Activated naive CD8-positive, alpha-beta T cell treated with anti-CD3 and anti-CD28 coated beads for 36 hours (primary cell): ENCODE measurements at regions not wholly inside any gene's neighbourhood (a gene's known extent, or its start where the extent isn't known, plus 50 kb on each side); places are given as distances from the start of the nearest gene placed in this dataset.

ENCODE experiments used
- DNase-seq: peaks from one replicate; pipeline ENCODE4 v3.0.0; 2021
- H3K27ac Mint-ChIP-seq: one replicate; pipeline ENCODE4 v1.8.0; 2022; ENCODE audit warnings: mild to moderate bottlenecking, moderate library complexity, mixed read lengths
- H3K27me3 Mint-ChIP-seq: one replicate; pipeline ENCODE4 v1.8.0; 2022; ENCODE audit warnings: mild to moderate bottlenecking, mixed read lengths
- H3K36me3 Mint-ChIP-seq: one replicate; pipeline ENCODE4 v1.8.0; 2021; ENCODE audit warnings: mild to moderate bottlenecking, mixed read lengths
- H3K4me1 Mint-ChIP-seq: one replicate; pipeline ENCODE4 v1.8.0; 2021; ENCODE audit warnings: mixed read lengths
- H3K4me3 Mint-ChIP-seq: one replicate; pipeline ENCODE4 v1.8.0; 2022; ENCODE audit warnings: mild to moderate bottlenecking, moderate library complexity, mixed read lengths
- H3K9me3 Mint-ChIP-seq: one replicate; pipeline ENCODE4 v1.8.0; 2022; ENCODE audit warnings: mixed read lengths

GRCh38 chr2:81692566-81692965 is 1388.0 kb upstream of the LRRTM1 start:
- Mint-ChIP-seq H3K4me1 (no peaks in the 10 kb centered on the region), H3K4me3 (no peak overlapping the region), H3K9me3 (peaks cover 5% of the 10 kb centered on the region), H3K27me3 (no peaks in the 10 kb centered on the region), H3K36me3 (no peaks in the 10 kb centered on the region), H3K27ac (no peak overlapping the region)
- DNase-seq, result no peak

GRCh38 chr2:81675641-81676040 is 1371.1 kb upstream of the LRRTM1 start:
- no peak overlapping the region for H3K27ac Mint-ChIP-seq
- no peaks in the 10 kb centered on the region for H3K9me3 Mint-ChIP-seq
- no peaks in the 10 kb centered on the region for H3K36me3 Mint-ChIP-seq
- H3K4me1 Mint-ChIP-seq, result no peaks in the 10 kb centered on the region
- DNase-seq, result no peak
- H3K4me3 Mint-ChIP-seq, result no peak overlapping the region
- H3K27me3 Mint-ChIP-seq, result no peaks in the 10 kb centered on the region

GRCh38 chr2:81672923-81673322 is 1368.4 kb upstream of the LRRTM1 start:
- no peaks in the 10 kb centered on the region for H3K27me3 Mint-ChIP-seq
- H3K27ac Mint-ChIP-seq, result no peak overlapping the region
- H3K4me1 Mint-ChIP-seq, result no peaks in the 10 kb centered on the region
- no peak overlapping the region for H3K4me3 Mint-ChIP-seq
- no peaks in the 10 kb centered on the region for H3K36me3 Mint-ChIP-seq
- H3K9me3 Mint-ChIP-seq, result no peaks in the 10 kb centered on the region
- DNase-seq, result no peak

- H3K36me3 Mint-ChIP-seq, result no peaks in the 10 kb centered on the region
- H3K27ac Mint-ChIP-seq, result no peak overlapping the region
- no peaks in the 10 kb centered on the region for H3K27me3 Mint-ChIP-seq
- no peaks in the 10 kb centered on the region for H3K4me1 Mint-ChIP-seq
- H3K4me3 Mint-ChIP-seq, result no peak overlapping the region
- H3K9me3 Mint-ChIP-seq, result no peaks in the 10 kb centered on the region
- no peak for DNase-seq
Observed at GRCh38 chr2:81672516-81672915, 1368.0 kb upstream of the LRRTM1 start.

- Mint-ChIP-seq H3K4me3 (no peak overlapping the region), H3K27ac (no peak overlapping the region), H3K36me3 (no peaks in the 10 kb centered on the region), H3K9me3 (no peaks in the 10 kb centered on the region), H3K4me1 (no peaks in the 10 kb centered on the region), H3K27me3 (no peaks in the 10 kb centered on the region)
- no peak for DNase-seq
Observed at GRCh38 chr2:81670885-81671284, 1366.3 kb upstream of the LRRTM1 start.

GRCh38 chr2:81661081-81661480 is 1356.5 kb upstream of the LRRTM1 start:
- Mint-ChIP-seq H3K27ac (no peak overlapping the region), H3K27me3 (no peaks in the 10 kb centered on the region), H3K4me1 (no peaks in the 10 kb centered on the region), H3K4me3 (no peak overlapping the region), H3K36me3 (no peaks in the 10 kb centered on the region), H3K9me3 (peaks cover 17% of the 10 kb centered on the region)
- DNase-seq, result no peak

- no peak for DNase-seq
- no peaks in the 10 kb centered on the region for H3K4me1 Mint-ChIP-seq
Observed at GRCh38 chr2:81658227-81658626, 1353.7 kb upstream of the LRRTM1 start.

GRCh38 chr2:81650048-81650971 is 1345.8 kb upstream of the LRRTM1 start:
- Mint-ChIP-seq H3K4me3 (no peak overlapping the region), H3K4me1 (no peaks in the 10 kb centered on the region), H3K9me3 (peaks cover 15% of the 10 kb centered on the region), H3K36me3 (no peaks in the 10 kb centered on the region), H3K27ac (no peak overlapping the region), H3K27me3 (no peaks in the 10 kb centered on the region)
- DNase-seq, result no peak

More at GRCh38 chr2:81658227-81658626, 1353.7 kb upstream of the LRRTM1 start:
- Mint-ChIP-seq H3K27me3 (no peaks in the 10 kb centered on the region), H3K36me3 (no peaks in the 10 kb centered on the region), H3K27ac (no peak overlapping the region), H3K4me3 (no peak overlapping the region), H3K9me3 (peaks cover 24% of the 10 kb centered on the region)

GRCh38 chr2:81648806-81649205 is 1344.3 kb upstream of the LRRTM1 start:
- no peak overlapping the region for H3K27ac Mint-ChIP-seq
- peaks cover 10% of the 10 kb centered on the region for H3K9me3 Mint-ChIP-seq
- no peaks in the 10 kb centered on the region for H3K36me3 Mint-ChIP-seq
- no peaks in the 10 kb centered on the region for H3K4me1 Mint-ChIP-seq
- no peaks in the 10 kb centered on the region for H3K27me3 Mint-ChIP-seq
- H3K4me3 Mint-ChIP-seq, result no peak overlapping the region
- DNase-seq, result no peak

- Mint-ChIP-seq H3K27ac (no peak overlapping the region), H3K4me1 (no peaks in the 10 kb centered on the region), H3K36me3 (no peaks in the 10 kb centered on the region), H3K9me3 (peaks cover 12% of the 10 kb centered on the region), H3K4me3 (no peak overlapping the region), H3K27me3 (no peaks in the 10 kb centered on the region)
- DNase-seq, result no peak
Observed at GRCh38 chr2:81648370-81648769, 1343.8 kb upstream of the LRRTM1 start.

- DNase-seq, result no peak
- peaks cover 13% of the 10 kb centered on the region for H3K9me3 Mint-ChIP-seq
- no peak overlapping the region for H3K4me3 Mint-ChIP-seq
- no peaks in the 10 kb centered on the region for H3K27me3 Mint-ChIP-seq
- no peaks in the 10 kb centered on the region for H3K4me1 Mint-ChIP-seq
- no peak overlapping the region for H3K27ac Mint-ChIP-seq
- no peaks in the 10 kb centered on the region for H3K36me3 Mint-ChIP-seq
Observed at GRCh38 chr2:81647715-81648230, 1343.2 kb upstream of the LRRTM1 start.

GRCh38 chr2:81645745-81646301 is 1341.3 kb upstream of the LRRTM1 start:
- H3K27me3 Mint-ChIP-seq, result no peaks in the 10 kb centered on the region
- H3K4me1 Mint-ChIP-seq, result no peaks in the 10 kb centered on the region
- H3K36me3 Mint-ChIP-seq, result no peaks in the 10 kb centered on the region
- no peak for DNase-seq
- peaks cover 10% of the 10 kb centered on the region for H3K9me3 Mint-ChIP-seq
- H3K4me3 Mint-ChIP-seq, result no peak overlapping the region
- H3K27ac Mint-ChIP-seq, result no peak overlapping the region

- Mint-ChIP-seq H3K4me1 (no peaks in the 10 kb centered on the region), H3K27me3 (no peaks in the 10 kb centered on the region), H3K4me3 (no peak overlapping the region), H3K9me3 (peaks cover 18% of the 10 kb centered on the region), H3K27ac (no peak overlapping the region), H3K36me3 (no peaks in the 10 kb centered on the region)
- DNase-seq, result no peak
Observed at GRCh38 chr2:81644189-81644588, 1339.6 kb upstream of the LRRTM1 start.

- H3K4me3 Mint-ChIP-seq, result no peak overlapping the region
- peaks cover 9% of the 10 kb centered on the region for H3K9me3 Mint-ChIP-seq
- H3K4me1 Mint-ChIP-seq, result no peaks in the 10 kb centered on the region
Observed at GRCh38 chr2:81624825-81625224, 1320.3 kb upstream of the LRRTM1 start.

GRCh38 chr2:81600088-81600487 is 1295.5 kb upstream of the LRRTM1 start:
- H3K27ac Mint-ChIP-seq, result no peak overlapping the region
- no peaks in the 10 kb centered on the region for H3K4me1 Mint-ChIP-seq
- no peak for DNase-seq
- H3K27me3 Mint-ChIP-seq, result no peaks in the 10 kb centered on the region
- H3K36me3 Mint-ChIP-seq, result no peaks in the 10 kb centered on the region
- H3K4me3 Mint-ChIP-seq, result no peak overlapping the region
- no peaks in the 10 kb centered on the region for H3K9me3 Mint-ChIP-seq

More at GRCh38 chr2:81624825-81625224, 1320.3 kb upstream of the LRRTM1 start:
- H3K36me3 Mint-ChIP-seq, result no peaks in the 10 kb centered on the region
- no peak for DNase-seq
- no peaks in the 10 kb centered on the region for H3K27me3 Mint-ChIP-seq
- H3K27ac Mint-ChIP-seq, result no peak overlapping the region

- no peaks in the 10 kb centered on the region for H3K9me3 Mint-ChIP-seq
- no peak overlapping the region for H3K4me3 Mint-ChIP-seq
- no peaks in the 10 kb centered on the region for H3K27me3 Mint-ChIP-seq
- H3K4me1 Mint-ChIP-seq, result no peaks in the 10 kb centered on the region
- no peaks in the 10 kb centered on the region for H3K36me3 Mint-ChIP-seq
- no peak overlapping the region for H3K27ac Mint-ChIP-seq
- no peak for DNase-seq
Observed at GRCh38 chr2:81598453-81598852, 1293.9 kb upstream of the LRRTM1 start.
